ENCODE measurements at regions not wholly inside any gene's neighbourhood (a gene's known extent, or its start where the extent isn't known, plus 50 kb on each side); places are given as distances from the start of the nearest gene placed in this dataset.

- TF ChIP-seq MAX (IDR thresholded peaks at IDR 0.05) (no peak), USF1 (IDR thresholded peaks at IDR 0.05) (no peak), ZBTB7A (IDR thresholded peaks at IDR 0.05; ENCODE audit: low read depth) (no peak), TCF12 (IDR thresholded peaks at IDR 0.05; ENCODE audit: low read depth) (no peak), FOXM1 (IDR thresholded peaks at IDR 0.05; ENCODE audit: borderline replicate concordance, low read depth) (no peak), CREB1 (IDR thresholded peaks at IDR 0.05; ENCODE audit: low read depth) (no peak), EGR1 (IDR thresholded peaks at IDR 0.05) (no peak)
Observed at GRCh38 chr16:27687605-27688004, 137.7 kb downstream of the KATNIP start.

- TF ChIP-seq MAX (IDR thresholded peaks at IDR 0.05) (no peak), FOXM1 (IDR thresholded peaks at IDR 0.05; ENCODE audit: borderline replicate concordance, low read depth) (no peak), TCF12 (IDR thresholded peaks at IDR 0.05; ENCODE audit: low read depth) (no peak), ZBTB7A (IDR thresholded peaks at IDR 0.05; ENCODE audit: low read depth) (no peak), TAF1 (IDR thresholded peaks at IDR 0.05; ENCODE audit: low read depth) (no peak), REST (IDR thresholded peaks at IDR 0.05; ENCODE audit: low read depth) (no peak), EP300 (IDR thresholded peaks at IDR 0.05; ENCODE audit: borderline replicate concordance) (no peak), CEBPB (IDR thresholded peaks at IDR 0.05) (no peak), CREB1 (IDR thresholded peaks at IDR 0.05; ENCODE audit: low read depth) (no peak), TEAD4 (IDR thresholded peaks at IDR 0.05) (no peak), YY1 (IDR thresholded peaks at IDR 0.05; ENCODE audit: low read depth) (no peak), USF1 (IDR thresholded peaks at IDR 0.05) (no peak), RAD21 (IDR thresholded peaks at IDR 0.05; ENCODE audit: low read depth) (no peak), EGR1 (IDR thresholded peaks at IDR 0.05) (no peak), NFIC (IDR thresholded peaks at IDR 0.05) (no peak)
Observed at GRCh38 chr16:27689711-27690110, 139.8 kb downstream of the KATNIP start.

GRCh38 chr16:27690608-27691007 is 140.7 kb downstream of the KATNIP start:
- TF ChIP-seq EP300 (IDR thresholded peaks at IDR 0.05; ENCODE audit: borderline replicate concordance) (no peak), RAD21 (IDR thresholded peaks at IDR 0.05; ENCODE audit: low read depth) (peak; percentile 71), USF1 (IDR thresholded peaks at IDR 0.05) (peak; percentile 58)

GRCh38 chr16:27691721-27692120 is 141.8 kb downstream of the KATNIP start:
- TF ChIP-seq FOXM1 (IDR thresholded peaks at IDR 0.05; ENCODE audit: borderline replicate concordance, low read depth) (no peak), USF1 (IDR thresholded peaks at IDR 0.05) (no peak), CEBPB (IDR thresholded peaks at IDR 0.05) (no peak), REST (IDR thresholded peaks at IDR 0.05; ENCODE audit: low read depth) (no peak), NFIC (IDR thresholded peaks at IDR 0.05) (no peak), RAD21 (IDR thresholded peaks at IDR 0.05; ENCODE audit: low read depth) (no peak), EGR1 (IDR thresholded peaks at IDR 0.05) (no peak), CREB1 (IDR thresholded peaks at IDR 0.05; ENCODE audit: low read depth) (no peak), YY1 (IDR thresholded peaks at IDR 0.05; ENCODE audit: low read depth) (no peak), MAX (IDR thresholded peaks at IDR 0.05) (no peak), ZBTB7A (IDR thresholded peaks at IDR 0.05; ENCODE audit: low read depth) (no peak), TCF12 (IDR thresholded peaks at IDR 0.05; ENCODE audit: low read depth) (no peak), EP300 (IDR thresholded peaks at IDR 0.05; ENCODE audit: borderline replicate concordance) (no peak)

- TF ChIP-seq RAD21 (IDR thresholded peaks at IDR 0.05; ENCODE audit: low read depth) = no peak
- TF ChIP-seq NFIC (IDR thresholded peaks at IDR 0.05) = no peak
- no peak for TF ChIP-seq TAF1 (IDR thresholded peaks at IDR 0.05; ENCODE audit: low read depth)
- no peak for TF ChIP-seq EGR1 (IDR thresholded peaks at IDR 0.05)
- TF ChIP-seq ZBTB7A (IDR thresholded peaks at IDR 0.05; ENCODE audit: low read depth) = no peak
- no peak for TF ChIP-seq MAX (IDR thresholded peaks at IDR 0.05)
- no peak for TF ChIP-seq YY1 (IDR thresholded peaks at IDR 0.05; ENCODE audit: low read depth)
- no peak for TF ChIP-seq EP300 (IDR thresholded peaks at IDR 0.05; ENCODE audit: borderline replicate concordance)
- no peak for TF ChIP-seq USF1 (IDR thresholded peaks at IDR 0.05)
- TF ChIP-seq TEAD4 (IDR thresholded peaks at IDR 0.05) = no peak
- no peak for TF ChIP-seq TCF12 (IDR thresholded peaks at IDR 0.05; ENCODE audit: low read depth)
- no peak for TF ChIP-seq CREB1 (IDR thresholded peaks at IDR 0.05; ENCODE audit: low read depth)
- no peak for TF ChIP-seq REST (IDR thresholded peaks at IDR 0.05; ENCODE audit: low read depth)
Observed at GRCh38 chr16:27692576-27692975, 142.6 kb downstream of the KATNIP start.
